ENCODE measurements at regions not wholly inside any gene's neighbourhood (a gene's known extent, or its start where the extent isn't known, plus 50 kb on each side); places are given as distances from the start of the nearest gene placed in this dataset.

GRCh38 chr3:11944052-11944673 is 60.0 kb upstream of the SYN2 start:
- Histone ChIP-seq H3K27me3 (ENCODE audit: control insufficient read depth, insufficient read depth, low read length) (no peaks in the 10 kb centered on the region), H3K36me3 (replicated peaks; ENCODE audit: control insufficient read depth, insufficient read depth, low read length) (no peaks in the 10 kb centered on the region), H3K4me3 (ENCODE audit: insufficient read depth, low read depth, low read length) (no peak overlapping the region)
- peak; percentile 54 for DNase-seq

- Histone ChIP-seq H3K27me3 (ENCODE audit: control insufficient read depth, insufficient read depth, low read length) (no peaks in the 10 kb centered on the region), H3K36me3 (replicated peaks; ENCODE audit: control insufficient read depth, insufficient read depth, low read length) (no peaks in the 10 kb centered on the region), H3K4me3 (ENCODE audit: insufficient read depth, low read depth, low read length) (no peak overlapping the region)
- no peak for DNase-seq
Observed at GRCh38 chr3:11948331-11948730, 55.9 kb upstream of the SYN2 start.

GRCh38 chr3:11948866-11949265 is 55.3 kb upstream of the SYN2 start:
- DNase-seq, result no peak

GRCh38 chr3:11949351-11949750 is 54.8 kb upstream of the SYN2 start:
- no peak overlapping the region for H3K4me3 ChIP-seq (ENCODE audit: insufficient read depth, low read depth, low read length)
- no peaks in the 10 kb centered on the region for H3K27me3 ChIP-seq (ENCODE audit: control insufficient read depth, insufficient read depth, low read length)
- H3K36me3 ChIP-seq (replicated peaks; ENCODE audit: control insufficient read depth, insufficient read depth, low read length), result no peaks in the 10 kb centered on the region
- DNase-seq, result no peak

More at GRCh38 chr3:11948866-11949265, 55.3 kb upstream of the SYN2 start:
- Histone ChIP-seq H3K36me3 (replicated peaks; ENCODE audit: control insufficient read depth, insufficient read depth, low read length) (no peaks in the 10 kb centered on the region), H3K4me3 (ENCODE audit: insufficient read depth, low read depth, low read length) (no peak overlapping the region), H3K27me3 (ENCODE audit: control insufficient read depth, insufficient read depth, low read length) (no peaks in the 10 kb centered on the region)

- Histone ChIP-seq H3K27me3 (ENCODE audit: control insufficient read depth, insufficient read depth, low read length) (no peaks in the 10 kb centered on the region), H3K4me3 (ENCODE audit: insufficient read depth, low read depth, low read length) (no peak overlapping the region), H3K36me3 (replicated peaks; ENCODE audit: control insufficient read depth, insufficient read depth, low read length) (no peaks in the 10 kb centered on the region)
- no peak for DNase-seq
Observed at GRCh38 chr3:11950576-11950975, 53.6 kb upstream of the SYN2 start.

- no peak overlapping the region for H3K4me3 ChIP-seq (ENCODE audit: insufficient read depth, low read depth, low read length)
- no peak for DNase-seq
- no peaks in the 10 kb centered on the region for H3K27me3 ChIP-seq (ENCODE audit: control insufficient read depth, insufficient read depth, low read length)
- H3K36me3 ChIP-seq (replicated peaks; ENCODE audit: control insufficient read depth, insufficient read depth, low read length), result no peaks in the 10 kb centered on the region
Observed at GRCh38 chr3:11953350-11953749, 50.8 kb upstream of the SYN2 start.

GRCh38 chr3:11953778-11954177 is 50.4 kb upstream of the SYN2 start:
- DNase-seq, result no peak
- Histone ChIP-seq H3K4me3 (ENCODE audit: insufficient read depth, low read depth, low read length) (no peak overlapping the region), H3K27me3 (ENCODE audit: control insufficient read depth, insufficient read depth, low read length) (no peaks in the 10 kb centered on the region), H3K36me3 (replicated peaks; ENCODE audit: control insufficient read depth, insufficient read depth, low read length) (no peaks in the 10 kb centered on the region)

GRCh38 chr3:11954312-11954934 is 49.8 kb upstream of the SYN2 start:
- H3K36me3 ChIP-seq (replicated peaks; ENCODE audit: control insufficient read depth, insufficient read depth, low read length), result no peaks in the 10 kb centered on the region
- no peak overlapping the region for H3K4me3 ChIP-seq (ENCODE audit: insufficient read depth, low read depth, low read length)
- no peaks in the 10 kb centered on the region for H3K27me3 ChIP-seq (ENCODE audit: control insufficient read depth, insufficient read depth, low read length)
- DNase-seq, result no peak
